ENCODE measurements at regions not wholly inside any gene's neighbourhood (a gene's known extent, or its start where the extent isn't known, plus 50 kb on each side); places are given as distances from the start of the nearest gene placed in this dataset.

GRCh38 chr5:165903835-165904234, 2387.6 kb upstream of the WWC1 start:
- no peak for DNase-seq

DNA sequence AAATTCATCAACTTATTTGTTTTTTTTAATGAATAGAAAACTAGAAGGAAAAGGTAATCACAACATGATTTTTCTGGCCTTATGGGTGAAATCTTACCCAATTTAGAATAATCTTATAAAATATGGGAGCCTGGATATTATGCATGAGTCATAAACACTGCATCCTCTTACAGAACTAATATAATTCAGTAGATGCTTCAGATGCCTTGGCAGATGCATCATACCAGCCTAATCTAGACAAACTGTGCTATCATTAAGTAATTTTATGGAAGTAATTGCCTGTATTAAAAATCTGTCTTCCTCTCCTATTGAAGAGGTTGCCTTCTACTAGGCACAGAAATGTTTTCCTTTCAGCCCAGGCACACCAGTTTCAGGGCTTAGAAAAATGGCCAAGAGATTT, 2384.6 kb upstream of the WWC1 start:
- no peak for DNase-seq

DNA sequence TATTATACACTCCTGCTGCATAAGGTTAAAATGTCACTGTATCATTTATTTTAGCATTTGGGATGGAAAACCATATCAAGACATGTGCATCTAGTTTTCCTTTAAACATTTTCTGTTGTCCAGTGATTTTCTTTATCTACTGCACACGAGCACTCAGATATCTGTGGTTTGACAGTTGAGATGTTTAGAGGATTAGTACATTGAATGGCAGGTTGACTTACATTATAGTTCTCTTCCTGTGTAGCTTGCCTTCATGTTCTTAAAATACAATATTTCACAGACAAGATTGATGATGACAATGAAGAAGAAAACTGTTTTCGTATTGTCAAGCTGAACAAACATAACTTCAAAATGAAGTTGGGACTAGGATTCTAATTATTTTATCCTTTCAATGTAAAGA, 2378.4 kb upstream of the WWC1 start:
- no peak for DNase-seq

DNA sequence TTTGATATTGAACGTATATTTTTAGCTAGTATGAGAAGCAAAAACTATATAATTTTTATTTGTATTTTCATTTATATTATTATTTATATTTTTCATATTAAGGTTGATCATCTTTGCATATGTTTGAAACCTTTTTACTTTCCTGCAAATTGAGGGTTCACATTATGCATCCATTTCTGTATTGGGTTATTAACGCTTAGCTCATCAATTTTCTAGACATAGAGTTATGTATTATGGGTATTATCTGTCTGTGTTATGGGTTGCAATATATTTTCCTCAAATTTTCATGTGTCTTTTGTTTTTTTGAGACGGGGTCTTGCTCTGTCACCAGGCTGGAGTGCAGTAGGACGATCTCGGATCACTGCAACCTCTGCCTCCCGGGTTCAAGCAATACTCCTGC, 2377.0 kb upstream of the WWC1 start:
- DNase-seq: no peak

GRCh38 chr5:165919196-165919595, 2372.2 kb upstream of the WWC1 start:
- no peak for DNase-seq

DNA sequence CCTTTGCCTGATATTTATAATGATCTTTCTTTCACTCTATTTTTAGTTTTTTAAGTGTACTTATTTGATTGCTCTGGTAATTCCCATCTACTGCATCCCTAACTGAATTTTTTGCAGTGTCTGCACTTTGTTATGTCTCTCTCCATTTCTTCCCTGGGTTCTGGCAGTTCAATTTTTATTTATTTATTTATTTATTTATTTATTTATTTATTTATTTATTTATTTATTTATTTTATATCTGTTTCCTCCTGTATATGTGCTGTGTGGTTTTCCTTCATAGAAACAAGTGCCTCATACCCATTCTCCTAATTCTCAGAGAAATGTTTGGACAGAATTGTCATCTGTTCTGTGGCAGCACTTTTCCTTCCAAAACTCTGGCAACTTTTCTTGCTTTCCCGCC, 2370.8 kb upstream of the WWC1 start:
- DNase-seq: no peak

- DNase-seq: no peak
These were observed 2362.5 kb upstream of the WWC1 start for GRCh38 chr5:165928971-165929370.

- no peak for DNase-seq
These were observed 2350.9 kb upstream of the WWC1 start for GRCh38 chr5:165940541-165940940.

DNA sequence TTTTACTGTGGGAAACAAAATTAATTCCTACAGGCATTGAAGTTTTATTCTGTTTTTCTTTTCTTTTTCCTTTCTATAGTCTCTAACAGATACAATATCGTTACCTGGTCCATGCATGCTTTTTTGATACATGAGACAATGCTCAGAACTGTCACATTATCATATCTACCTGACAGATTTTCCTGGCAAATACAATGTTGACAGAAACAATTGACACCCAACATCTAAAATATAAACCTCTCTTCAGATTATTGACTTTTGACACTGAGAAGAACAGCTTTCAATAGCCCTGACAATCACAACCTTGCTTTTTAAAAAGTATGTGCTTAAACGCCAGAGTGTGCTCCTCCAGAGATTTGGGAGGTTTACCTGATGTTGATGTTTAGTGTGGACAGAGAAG, 2334.6 kb upstream of the WWC1 start:
- DNase-seq: no peak

- DNase-seq: no peak
These were observed 2309.8 kb upstream of the WWC1 start for GRCh38 chr5:165981671-165982070.

- DNase-seq: no peak
These were observed 2295.1 kb upstream of the WWC1 start for GRCh38 chr5:165996201-165996875.

DNA sequence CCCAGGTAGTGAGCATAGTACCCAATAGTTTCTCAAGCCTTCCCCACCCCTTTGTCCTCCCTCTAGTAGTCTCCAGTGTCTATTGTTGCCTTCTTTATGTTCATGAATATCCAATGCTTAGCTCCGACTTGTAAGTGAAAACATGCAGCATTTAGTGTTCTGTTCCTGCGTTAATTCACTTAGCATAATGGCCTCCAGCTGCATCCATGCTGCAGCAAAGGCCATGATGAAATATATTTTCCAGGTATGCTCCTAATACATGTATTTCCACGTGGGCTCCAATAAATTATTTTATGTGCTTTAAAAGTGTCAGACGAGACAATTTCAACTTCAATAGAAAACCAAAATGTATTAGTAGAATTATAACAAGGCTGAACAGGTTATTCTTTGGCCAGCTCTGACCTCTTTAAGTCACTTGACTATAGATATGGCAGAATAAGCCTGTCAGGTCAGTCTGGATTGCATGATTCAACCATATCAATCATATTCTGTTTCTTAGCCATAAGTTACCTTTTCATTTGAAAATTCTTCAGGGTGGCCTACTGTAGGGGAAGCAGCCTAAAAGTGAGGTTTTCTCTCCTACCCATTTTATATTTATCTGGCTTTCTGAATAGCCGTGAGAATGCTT, 2291.6 kb upstream of the WWC1 start:
- no peak for DNase-seq

DNA sequence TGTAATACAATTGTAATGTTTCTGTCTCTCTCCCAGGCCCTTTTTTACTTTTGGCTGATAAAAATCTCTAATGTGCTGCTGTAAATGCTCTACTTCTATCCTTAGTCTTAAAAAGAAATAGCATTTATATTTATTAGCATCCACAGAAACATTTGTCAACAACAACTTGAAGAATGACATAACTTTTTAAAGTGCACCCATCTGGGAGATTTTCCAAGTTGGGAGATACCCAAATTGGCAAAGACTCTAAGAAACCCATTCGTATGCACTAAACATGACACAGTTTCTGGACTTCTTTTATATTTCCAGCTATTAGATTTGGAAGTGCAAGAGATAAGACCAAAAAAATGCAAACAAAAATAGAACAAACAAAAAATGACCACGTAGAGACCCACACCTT, 2287.4 kb upstream of the WWC1 start:
- DNase-seq: no peak

DNA sequence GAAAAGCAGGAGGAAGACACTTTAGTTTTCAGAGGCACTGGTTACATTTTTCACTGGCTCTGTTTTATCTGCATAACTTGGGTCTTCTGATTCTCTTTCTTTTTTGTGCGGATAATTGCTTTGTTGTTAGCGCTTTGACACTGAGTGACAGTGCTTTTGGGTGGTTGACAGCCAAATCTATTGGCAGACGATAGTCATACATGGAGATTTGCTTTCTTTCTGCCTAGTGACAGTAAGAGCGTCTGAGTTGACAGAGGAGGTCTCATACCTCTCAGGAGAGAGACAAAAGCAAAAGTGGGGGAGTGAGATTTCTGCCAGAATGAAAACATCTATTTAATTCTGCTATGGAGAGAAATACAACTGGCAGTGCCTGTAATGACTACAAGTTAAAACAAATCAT, 2278.0 kb upstream of the WWC1 start:
- DNase-seq: no peak

DNA sequence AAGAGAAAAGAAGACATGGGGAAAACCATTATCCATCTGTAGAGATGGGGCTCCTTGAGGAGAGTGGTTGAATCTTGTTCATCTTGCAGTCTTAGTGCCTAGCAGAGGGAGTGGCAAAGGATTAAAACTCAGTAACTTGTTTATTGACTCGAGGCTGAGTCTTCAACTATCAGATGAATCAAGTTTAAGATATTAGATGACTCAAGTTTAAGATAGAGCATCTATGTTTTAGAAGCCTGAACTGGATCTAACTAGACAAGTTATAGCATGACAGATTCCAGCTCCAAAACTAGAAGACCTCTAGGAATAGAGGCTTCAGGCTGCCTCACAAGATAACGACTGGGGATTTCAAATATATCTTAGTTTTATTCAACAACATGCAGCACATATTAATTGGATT, 2277.2 kb upstream of the WWC1 start:
- no peak for DNase-seq

GRCh38 chr5:166018716-166019115, 2272.7 kb upstream of the WWC1 start:
- DNase-seq: no peak

DNA sequence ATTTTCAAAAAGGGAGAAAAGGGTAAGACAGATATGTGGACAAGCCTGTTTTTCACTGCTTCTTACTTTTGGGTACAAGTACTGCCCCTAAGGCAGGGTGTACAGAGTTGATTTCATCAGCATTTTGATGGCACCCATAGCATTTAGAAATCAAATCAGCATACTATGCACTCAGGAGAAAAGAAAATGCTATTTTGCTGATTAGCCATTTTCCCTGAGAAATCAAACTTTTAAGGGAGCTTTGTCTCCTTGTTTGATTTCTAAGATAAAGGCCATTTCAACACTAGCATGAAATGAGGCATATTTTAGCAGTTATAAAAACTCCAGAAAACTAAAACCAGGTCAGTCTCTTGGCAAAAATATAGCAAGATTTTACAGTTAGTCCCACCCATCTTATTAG, 2269.4 kb upstream of the WWC1 start:
- DNase-seq: no peak

GRCh38 chr5:166024970-166025369, 2266.5 kb upstream of the WWC1 start:
- DNase-seq: no peak

- no peak for DNase-seq
These were observed 2263.9 kb upstream of the WWC1 start for GRCh38 chr5:166027582-166027981.

- no peak for DNase-seq
These were observed 2259.5 kb upstream of the WWC1 start for GRCh38 chr5:166031926-166032325.

GRCh38 chr5:166032601-166033000, 2258.8 kb upstream of the WWC1 start:
- no peak for DNase-seq

- DNase-seq: no peak
These were observed 2245.5 kb upstream of the WWC1 start for GRCh38 chr5:166045961-166046360.

GRCh38 chr5:166046956-166047355, 2244.5 kb upstream of the WWC1 start:
- no peak for DNase-seq

DNA sequence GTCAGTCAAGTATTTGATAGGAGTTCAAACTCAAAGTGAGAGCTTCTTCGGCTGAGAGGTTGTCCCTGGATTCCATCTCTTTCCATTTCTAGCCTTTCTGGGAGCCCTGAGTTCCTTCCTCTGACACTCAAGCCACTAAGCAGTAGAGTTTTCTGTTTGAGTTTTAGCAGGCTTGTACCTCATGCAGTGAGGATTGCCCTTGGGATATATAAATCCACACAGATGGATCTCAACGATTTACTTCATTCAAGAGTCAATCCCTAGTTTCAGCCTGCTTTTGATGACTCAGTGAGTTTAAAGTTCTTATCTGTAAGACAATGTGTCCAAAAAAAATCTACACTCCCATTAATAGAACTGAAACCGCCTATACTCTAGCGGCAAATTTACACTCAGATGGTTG, 2240.9 kb upstream of the WWC1 start:
- no peak for DNase-seq

DNA sequence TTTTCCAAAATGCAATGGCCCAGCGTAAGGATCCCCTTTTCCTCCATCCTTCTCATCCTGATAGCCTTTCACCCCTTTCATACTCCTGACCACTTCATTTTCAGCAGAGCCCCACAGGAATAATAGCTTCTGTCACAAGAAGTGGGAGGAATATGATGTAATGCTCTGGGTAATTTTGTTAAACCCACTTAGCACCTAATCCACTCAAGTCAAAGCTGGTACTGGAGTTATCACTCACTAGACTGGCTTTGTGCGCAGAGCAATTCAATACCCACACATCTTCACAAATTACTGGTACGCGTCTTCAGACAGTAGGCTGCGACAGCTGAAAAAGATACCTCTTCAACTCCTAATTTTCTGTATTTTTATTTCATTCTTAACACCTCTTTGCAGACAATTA, 2232.8 kb upstream of the WWC1 start:
- DNase-seq: no peak

All from CD4-positive, alpha-beta T cell treated with Interleukin-6 for 4 hours (primary cell).